RWPE1 (cell line): ENCODE measurements at regions not wholly inside any gene's neighbourhood (a gene's known extent, or its start where the extent isn't known, plus 50 kb on each side); places are given as distances from the start of the nearest gene placed in this dataset.
"Not testable (repeated sequence)": the region's sequence is repeated elsewhere in the genome, so short reads cannot be mapped to it uniquely, and the experiment has no call there.

Experiments
- CTCF ChIA-PET: fragments of 350-600 bp; sonication (Branson Sonifier 250); formaldehyde crosslinking; extraction: SDS; loops from one replicate; lab custom pipeline; 2021; lab: Yijun Ruan, JAX
- POLR2A ChIA-PET: fragments of 400-600 bp; formaldehyde crosslinking; extraction: SDS; loops from one replicate; lab custom pipeline; 2020; ENCODE audit warnings: antibody characterized with exemption; ENCODE audit not compliant: low non-redundant PET; lab: Yijun Ruan, JAX
- DNase-seq: peaks from one replicate; pipeline ENCODE4 v3.0.0; 2012; ENCODE audit warnings: low spot score
- H3K27ac ChIP-seq: fragments of 450-650 bp; 2 replicates; pipeline ENCODE4 v1.5.1; 2017
- TF ChIP-seq, protein P1 (sequence below): fragments of 450-650 bp; conservative IDR thresholded peaks from 2 replicates; pipeline ENCODE4 v1.5.1; 2017; ENCODE audit warnings: low read depth, mild to moderate bottlenecking

DNA sequence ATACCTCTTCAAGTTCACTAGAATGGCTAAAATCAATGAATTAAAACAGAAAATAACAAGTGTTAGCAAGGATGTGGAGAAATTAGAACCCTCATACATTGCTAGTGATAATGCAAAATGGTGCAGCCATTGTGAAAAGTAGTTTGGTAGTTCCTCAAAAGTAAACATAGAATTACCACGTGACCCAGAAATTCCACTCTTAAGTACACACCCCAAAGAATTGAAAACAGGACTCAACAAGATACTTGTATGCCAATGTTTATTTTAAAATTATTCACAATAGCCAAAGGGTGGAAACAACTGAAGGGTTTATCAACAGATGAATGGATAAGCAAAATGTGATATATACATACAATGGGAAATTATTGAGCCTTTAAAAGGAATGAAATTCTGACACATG, 70.3 kb downstream of the BARX1 start:
- ChIA-PET CTCF (no interaction called here), POLR2A (no interaction called here)

DNA sequence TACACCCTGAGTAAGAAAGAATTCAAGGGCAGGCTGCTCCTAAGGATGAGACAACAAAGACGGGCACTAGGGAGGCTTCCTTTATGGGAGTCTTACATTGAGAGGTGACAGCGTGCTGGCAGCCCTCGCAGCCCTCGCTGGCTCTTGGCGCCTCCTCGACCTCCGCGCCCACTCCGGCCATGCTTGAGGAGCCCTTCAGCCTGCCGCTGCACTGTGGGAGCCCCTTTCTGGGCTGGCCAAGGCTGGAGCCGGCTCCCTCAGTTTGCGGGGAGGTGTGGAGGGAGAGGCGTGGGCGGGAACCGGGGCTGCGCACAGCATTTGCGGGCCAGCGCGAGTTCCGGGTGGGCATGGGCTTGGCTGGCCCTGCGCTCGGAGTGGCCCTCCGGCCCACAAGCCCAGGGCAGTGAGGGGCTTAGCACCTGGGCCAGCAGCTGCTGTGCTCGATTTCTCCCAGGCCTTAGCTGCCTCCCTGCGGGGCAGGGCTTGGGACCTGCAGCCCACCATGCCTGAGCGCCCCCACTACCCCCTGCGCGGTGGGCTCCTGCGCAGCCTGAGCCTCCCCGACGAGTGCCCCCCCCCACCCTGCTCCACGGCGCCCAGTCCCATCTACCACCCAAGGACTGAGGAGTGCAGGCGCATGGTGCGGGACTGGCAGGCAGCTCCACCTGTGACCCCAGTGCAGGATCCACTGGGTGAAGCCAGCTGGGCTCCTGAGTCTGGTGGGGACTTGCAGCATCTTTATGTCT, 75.3 kb downstream of the BARX1 start:
- DNase-seq, H3K27ac ChIP-seq, POLR2A ChIA-PET: not testable (repeated sequence)
- CTCF ChIA-PET, result interaction anchor here (0.6 kb wide), 1 partner anchor 20 kb away, joined by 5 read pairs; no protein-coding TSS in a partner anchor

More for the DNA sequence above, 70.3 kb downstream of the BARX1 start:
- H3K27ac ChIP-seq, result no peak overlapping the region
- DNase-seq, result no peak
- TF ChIP-seq, protein P1, sequence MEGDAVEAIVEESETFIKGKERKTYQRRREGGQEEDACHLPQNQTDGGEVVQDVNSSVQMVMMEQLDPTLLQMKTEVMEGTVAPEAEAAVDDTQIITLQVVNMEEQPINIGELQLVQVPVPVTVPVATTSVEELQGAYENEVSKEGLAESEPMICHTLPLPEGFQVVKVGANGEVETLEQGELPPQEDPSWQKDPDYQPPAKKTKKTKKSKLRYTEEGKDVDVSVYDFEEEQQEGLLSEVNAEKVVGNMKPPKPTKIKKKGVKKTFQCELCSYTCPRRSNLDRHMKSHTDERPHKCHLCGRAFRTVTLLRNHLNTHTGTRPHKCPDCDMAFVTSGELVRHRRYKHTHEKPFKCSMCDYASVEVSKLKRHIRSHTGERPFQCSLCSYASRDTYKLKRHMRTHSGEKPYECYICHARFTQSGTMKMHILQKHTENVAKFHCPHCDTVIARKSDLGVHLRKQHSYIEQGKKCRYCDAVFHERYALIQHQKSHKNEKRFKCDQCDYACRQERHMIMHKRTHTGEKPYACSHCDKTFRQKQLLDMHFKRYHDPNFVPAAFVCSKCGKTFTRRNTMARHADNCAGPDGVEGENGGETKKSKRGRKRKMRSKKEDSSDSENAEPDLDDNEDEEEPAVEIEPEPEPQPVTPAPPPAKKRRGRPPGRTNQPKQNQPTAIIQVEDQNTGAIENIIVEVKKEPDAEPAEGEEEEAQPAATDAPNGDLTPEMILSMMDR, result no peak

DNA sequence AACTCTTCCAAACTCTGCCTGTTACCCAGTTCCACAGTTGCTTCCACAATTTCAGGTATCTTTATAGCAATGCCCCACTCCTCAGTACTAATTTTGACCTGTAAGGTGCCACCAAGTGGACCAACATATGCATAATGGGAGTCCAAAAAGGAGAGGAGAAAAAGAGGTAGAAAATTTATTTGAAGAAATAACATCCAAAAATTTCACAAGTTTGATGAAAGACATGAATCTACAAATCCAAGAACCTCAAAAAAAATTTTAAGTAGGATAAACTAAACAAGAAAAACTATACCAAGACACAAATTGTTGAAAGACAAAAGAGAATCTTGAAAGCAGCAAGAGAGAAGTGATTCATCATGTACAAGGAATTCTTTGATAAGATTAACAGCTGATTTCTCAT, 79.8 kb downstream of the BARX1 start:
- ChIA-PET POLR2A (no interaction called here), CTCF (no interaction called here)
- no peak overlapping the region for H3K27ac ChIP-seq
- TF ChIP-seq, protein P1, result no peak
- DNase-seq, result no peak

DNA sequence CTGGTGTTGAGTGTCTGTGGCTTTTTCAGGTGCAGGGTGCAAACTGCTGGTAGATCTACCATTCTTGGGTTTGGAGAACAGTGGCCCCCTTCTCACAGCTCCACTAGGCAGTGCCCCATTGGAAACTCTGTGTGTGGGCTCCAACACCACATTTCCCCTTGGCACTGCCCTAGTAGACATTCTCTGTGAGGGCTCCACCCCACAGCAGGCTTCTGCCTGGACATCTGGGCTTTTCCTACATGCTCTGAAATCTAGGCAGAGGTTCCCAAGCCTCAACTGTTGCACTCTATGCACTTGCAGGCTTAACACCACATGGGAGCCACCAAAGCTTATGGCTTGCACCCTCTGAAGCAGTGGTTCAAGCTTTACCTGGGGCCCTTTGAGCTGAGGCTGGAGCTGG, 80.9 kb downstream of the BARX1 start:
- DNase-seq, result no peak
- TF ChIP-seq, protein P1, result no peak
- no peak overlapping the region for H3K27ac ChIP-seq
- POLR2A ChIA-PET, result no interaction called here
- CTCF ChIA-PET, result no interaction called here

DNA sequence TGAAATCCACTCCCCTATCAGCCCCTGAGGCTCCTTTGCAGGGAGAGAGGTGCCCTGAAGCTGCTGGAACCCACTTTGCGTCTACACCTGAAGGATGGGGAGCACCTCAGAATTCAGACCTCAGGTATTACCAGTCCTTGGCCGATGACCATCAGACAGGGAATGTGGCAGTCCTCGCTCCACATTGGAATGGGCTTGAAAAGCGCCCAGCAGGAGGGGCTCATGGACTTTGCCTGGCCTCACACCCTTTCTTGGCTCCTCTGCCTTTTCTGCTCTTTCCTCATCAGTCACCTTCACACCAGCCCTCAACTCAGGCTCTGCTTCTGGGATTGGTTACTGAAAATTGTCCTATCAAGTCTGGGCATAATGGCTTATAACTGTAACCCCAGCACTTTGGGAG, 83.9 kb downstream of the BARX1 start:
- ChIA-PET POLR2A (no interaction called here), CTCF (no interaction called here)
- TF ChIP-seq, protein P1, result no peak
- no peak overlapping the region for H3K27ac ChIP-seq
- no peak for DNase-seq

DNA sequence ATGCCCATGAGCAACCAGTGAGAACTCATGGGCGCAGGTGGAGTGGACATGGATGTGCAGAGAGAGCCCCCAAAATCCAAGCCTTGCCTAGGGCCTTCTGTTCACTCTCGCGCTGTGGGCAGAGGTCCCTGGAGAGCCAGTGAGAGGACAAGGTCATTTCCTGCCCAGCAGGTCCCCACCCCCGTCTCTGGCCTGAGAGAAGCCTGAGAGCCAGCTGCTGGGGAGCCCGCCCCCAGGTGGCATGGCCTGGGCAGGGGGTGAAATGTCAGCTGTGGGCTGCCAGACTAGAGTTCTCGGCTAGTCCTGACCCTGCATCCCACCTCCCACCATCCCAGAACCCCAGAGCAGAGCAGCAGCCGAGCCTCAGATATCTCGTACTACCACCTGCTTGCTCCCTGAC, 85.3 kb downstream of the BARX1 start:
- CTCF ChIA-PET, result interaction anchor here (1.0 kb wide), 1 partner anchor 187 kb away, joined by 3 read pairs; no protein-coding TSS in a partner anchor
- POLR2A ChIA-PET, result no interaction called here
- TF ChIP-seq, protein P1, result no peak
- no peak overlapping the region for H3K27ac ChIP-seq
- DNase-seq, result no peak

DNA sequence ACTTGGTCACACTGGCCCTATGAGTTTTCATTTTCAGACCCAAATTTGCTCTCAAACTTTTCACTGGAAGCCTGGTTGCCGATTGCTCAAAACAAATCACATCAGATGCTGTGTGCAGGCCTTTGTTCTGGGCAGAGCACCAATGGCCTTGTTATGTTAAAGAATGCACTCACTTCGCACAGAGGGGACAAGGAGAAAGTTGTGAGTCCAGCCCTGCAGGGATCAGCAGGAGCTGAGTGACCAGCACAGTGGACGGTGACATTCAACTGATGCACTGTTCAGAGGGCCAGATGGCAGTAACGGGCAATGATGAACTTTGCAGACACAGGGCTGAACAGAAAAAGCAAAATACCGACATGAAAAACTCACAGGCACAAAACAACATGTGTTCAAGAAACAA, 86.1 kb downstream of the BARX1 start:
- ChIA-PET CTCF (interaction anchor here (0.6 kb wide), 1 partner anchor 90 kb away, joined by 3 read pairs; no protein-coding TSS in a partner anchor), POLR2A (no interaction called here)
- no peak for DNase-seq
- H3K27ac ChIP-seq, result no peak overlapping the region
- TF ChIP-seq, protein P1, result no peak
